ENCODE measurements at regions not wholly inside any gene's neighbourhood (a gene's known extent, or its start where the extent isn't known, plus 50 kb on each side); places are given as distances from the start of the nearest gene placed in this dataset.

- TF ChIP-seq CTCF (IDR thresholded peaks at IDR 0.05) (no peak), POLR2A (IDR thresholded peaks at IDR 0.05) (no peak)
Measured at GRCh38 chr4:81343046-81343445, 128.0 kb upstream of the PRKG2 start.

All from right lobe of liver (tissue), 4 donors.